ENCODE measurements at regions not wholly inside any gene's neighbourhood (a gene's known extent, or its start where the extent isn't known, plus 50 kb on each side); places are given as distances from the start of the nearest gene placed in this dataset.
"Not testable (repeated sequence)": the region's sequence is repeated elsewhere in the genome, so short reads cannot be mapped to it uniquely, and the experiment has no call there.

DNA sequence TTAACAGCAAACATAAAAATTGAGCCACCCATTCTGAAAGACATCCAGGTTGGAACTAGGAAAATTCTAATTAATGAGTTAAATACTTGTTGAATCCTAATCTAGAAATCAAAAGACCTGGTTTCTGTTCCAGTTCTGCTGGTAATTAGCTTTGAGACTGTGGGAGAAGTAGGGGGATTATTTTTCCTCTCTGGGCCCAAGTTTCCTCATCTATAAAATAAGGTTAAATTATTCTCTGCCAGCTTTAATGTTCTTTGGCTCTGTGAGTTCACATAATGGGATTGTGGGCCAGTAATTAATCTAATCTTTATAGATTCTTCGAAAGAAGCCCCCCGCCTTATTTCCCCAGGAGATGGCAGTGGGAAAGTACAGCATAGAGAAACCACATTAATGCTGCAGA lies 104.6 kb downstream of the ENC1 start:
- Mint-ChIP-seq H3K4me3 (ENCODE audit: unreplicated experiment) (no peak overlapping the region), H3K27me3 (ENCODE audit: unreplicated experiment) (peaks cover 2% of the 10 kb centered on the region), H3K27ac (ENCODE audit: unreplicated experiment) (no peak overlapping the region), H3K36me3 (ENCODE audit: unreplicated experiment) (peaks cover 17% of the 10 kb centered on the region), H3K9me3 (ENCODE audit: unreplicated experiment) (peaks cover 3% of the 10 kb centered on the region), H3K4me1 (ENCODE audit: low read depth, unreplicated experiment) (peaks cover 3% of the 10 kb centered on the region)
- no peak for DNase-seq
- TF ChIP-seq, protein P1, sequence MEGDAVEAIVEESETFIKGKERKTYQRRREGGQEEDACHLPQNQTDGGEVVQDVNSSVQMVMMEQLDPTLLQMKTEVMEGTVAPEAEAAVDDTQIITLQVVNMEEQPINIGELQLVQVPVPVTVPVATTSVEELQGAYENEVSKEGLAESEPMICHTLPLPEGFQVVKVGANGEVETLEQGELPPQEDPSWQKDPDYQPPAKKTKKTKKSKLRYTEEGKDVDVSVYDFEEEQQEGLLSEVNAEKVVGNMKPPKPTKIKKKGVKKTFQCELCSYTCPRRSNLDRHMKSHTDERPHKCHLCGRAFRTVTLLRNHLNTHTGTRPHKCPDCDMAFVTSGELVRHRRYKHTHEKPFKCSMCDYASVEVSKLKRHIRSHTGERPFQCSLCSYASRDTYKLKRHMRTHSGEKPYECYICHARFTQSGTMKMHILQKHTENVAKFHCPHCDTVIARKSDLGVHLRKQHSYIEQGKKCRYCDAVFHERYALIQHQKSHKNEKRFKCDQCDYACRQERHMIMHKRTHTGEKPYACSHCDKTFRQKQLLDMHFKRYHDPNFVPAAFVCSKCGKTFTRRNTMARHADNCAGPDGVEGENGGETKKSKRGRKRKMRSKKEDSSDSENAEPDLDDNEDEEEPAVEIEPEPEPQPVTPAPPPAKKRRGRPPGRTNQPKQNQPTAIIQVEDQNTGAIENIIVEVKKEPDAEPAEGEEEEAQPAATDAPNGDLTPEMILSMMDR (IDR thresholded peaks at IDR 0.05; ENCODE audit: partially characterized antibody, unreplicated experiment), result no peak

DNA sequence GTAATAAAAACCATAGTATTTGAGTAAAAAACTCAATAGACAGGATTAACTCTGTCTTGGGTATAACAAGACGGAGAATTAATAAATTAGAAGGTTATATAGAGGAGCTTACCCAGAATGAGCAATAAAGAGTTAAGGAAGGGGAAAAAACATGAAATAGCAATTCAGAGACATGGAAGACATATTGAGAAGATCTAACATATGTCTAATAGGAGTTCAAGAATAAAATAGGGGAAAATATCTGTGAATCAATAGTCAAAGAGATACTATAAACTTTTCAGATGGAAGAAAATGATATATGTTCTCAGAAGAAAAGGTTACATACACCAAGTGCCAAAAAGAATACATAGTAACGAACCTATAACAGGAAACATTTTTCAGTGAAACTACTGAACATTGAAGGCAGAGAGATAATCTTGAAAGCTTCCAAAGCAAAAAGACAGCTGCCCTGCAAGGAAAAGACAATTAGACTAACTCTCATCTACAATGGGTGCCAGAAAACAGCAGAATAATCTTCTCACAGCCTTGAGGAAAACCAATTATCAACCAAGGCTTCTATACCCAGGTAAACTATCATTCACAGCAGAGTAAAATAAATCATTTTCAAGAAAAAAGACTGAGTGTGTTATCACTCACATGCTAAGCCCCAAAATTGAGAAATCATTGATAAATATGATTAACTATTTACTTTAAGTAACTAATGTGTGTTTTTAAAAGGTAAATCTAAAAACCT lies 106.0 kb downstream of the ENC1 start:
- TF ChIP-seq, protein P1 (IDR thresholded peaks at IDR 0.05; ENCODE audit: partially characterized antibody, unreplicated experiment), result no peak
- Mint-ChIP-seq H3K27me3 (ENCODE audit: unreplicated experiment) (peaks cover 2% of the 10 kb centered on the region), H3K4me3 (ENCODE audit: unreplicated experiment) (no peak overlapping the region), H3K27ac (ENCODE audit: unreplicated experiment) (no peak overlapping the region), H3K9me3 (ENCODE audit: unreplicated experiment) (peaks cover 3% of the 10 kb centered on the region), H3K4me1 (ENCODE audit: low read depth, unreplicated experiment) (peaks cover 3% of the 10 kb centered on the region), H3K36me3 (ENCODE audit: unreplicated experiment) (peaks cover 22% of the 10 kb centered on the region)
- DNase-seq, result no peak

DNA sequence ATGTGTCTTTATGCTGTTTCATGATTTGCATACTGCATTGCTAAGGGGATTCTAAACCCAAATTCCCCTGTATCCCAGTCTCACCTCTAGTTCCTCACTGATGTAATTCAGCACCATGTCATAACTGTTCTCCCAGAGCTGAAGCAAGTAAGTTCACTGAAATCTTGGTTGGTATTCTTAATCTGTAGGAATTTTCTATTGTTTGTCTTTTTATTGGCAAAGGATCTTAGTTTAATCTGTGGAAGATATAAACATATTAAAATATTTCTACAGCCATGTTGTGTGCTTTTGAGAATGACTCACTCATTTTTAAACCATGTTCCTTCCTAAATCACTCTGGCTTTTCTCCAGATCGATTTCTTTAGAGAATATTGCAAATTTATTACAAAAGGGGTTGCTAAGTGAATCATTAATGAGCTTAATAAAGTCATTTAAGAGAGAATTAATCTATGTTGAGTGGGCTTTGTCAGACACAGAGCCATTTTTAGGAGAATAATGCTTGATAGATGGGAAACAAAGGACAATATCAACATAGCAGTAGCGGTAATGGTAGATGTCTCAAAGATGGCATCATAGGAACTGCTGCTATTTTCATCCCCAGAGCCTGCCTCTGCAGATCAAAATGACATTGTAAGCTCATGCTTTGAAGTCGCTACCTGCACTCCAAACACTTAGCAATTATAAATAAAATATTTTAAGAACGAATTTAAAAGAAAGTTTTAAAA lies 110.0 kb downstream of the ENC1 start:
- Mint-ChIP-seq H3K36me3 (ENCODE audit: unreplicated experiment) (peaks cover 26% of the 10 kb centered on the region), H3K4me3 (ENCODE audit: unreplicated experiment) (no peak overlapping the region), H3K4me1 (ENCODE audit: low read depth, unreplicated experiment) (no peaks in the 10 kb centered on the region), H3K27ac (ENCODE audit: unreplicated experiment) (no peak overlapping the region), H3K27me3 (ENCODE audit: unreplicated experiment) (peaks cover 5% of the 10 kb centered on the region), H3K9me3 (ENCODE audit: unreplicated experiment) (peaks cover 3% of the 10 kb centered on the region)
- no peak for DNase-seq
- TF ChIP-seq, protein P1 (IDR thresholded peaks at IDR 0.05; ENCODE audit: partially characterized antibody, unreplicated experiment), result no peak

DNA sequence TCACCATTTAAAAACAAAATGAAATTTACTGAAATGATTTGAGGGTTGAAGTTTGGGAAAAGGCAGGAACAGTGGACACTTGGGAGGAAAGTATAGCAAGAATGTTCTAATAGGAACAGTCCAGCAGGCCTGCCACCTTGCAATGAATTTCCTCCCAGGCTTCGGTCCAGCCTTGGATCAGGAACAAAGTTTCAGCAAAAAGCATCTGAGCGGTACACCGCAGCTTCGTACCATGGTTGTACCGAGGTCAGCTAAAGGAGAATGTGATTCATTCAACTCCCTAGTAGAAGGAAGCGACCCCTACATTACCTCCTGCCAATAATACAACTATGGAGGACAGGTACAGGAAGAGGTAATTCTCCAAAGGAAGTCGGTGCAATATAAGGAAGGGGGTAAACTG lies 111.4 kb downstream of the ENC1 start:
- no peak for DNase-seq
- H3K27ac Mint-ChIP-seq (ENCODE audit: unreplicated experiment), result no peak overlapping the region
- peaks cover 2% of the 10 kb centered on the region for H3K9me3 Mint-ChIP-seq (ENCODE audit: unreplicated experiment)
- peaks cover 5% of the 10 kb centered on the region for H3K27me3 Mint-ChIP-seq (ENCODE audit: unreplicated experiment)
- TF ChIP-seq, protein P1 (IDR thresholded peaks at IDR 0.05; ENCODE audit: partially characterized antibody, unreplicated experiment), result no peak
- H3K4me3 Mint-ChIP-seq (ENCODE audit: unreplicated experiment), result no peak overlapping the region
- H3K4me1 Mint-ChIP-seq (ENCODE audit: low read depth, unreplicated experiment), result no peaks in the 10 kb centered on the region
- peaks cover 30% of the 10 kb centered on the region for H3K36me3 Mint-ChIP-seq (ENCODE audit: unreplicated experiment)

DNA sequence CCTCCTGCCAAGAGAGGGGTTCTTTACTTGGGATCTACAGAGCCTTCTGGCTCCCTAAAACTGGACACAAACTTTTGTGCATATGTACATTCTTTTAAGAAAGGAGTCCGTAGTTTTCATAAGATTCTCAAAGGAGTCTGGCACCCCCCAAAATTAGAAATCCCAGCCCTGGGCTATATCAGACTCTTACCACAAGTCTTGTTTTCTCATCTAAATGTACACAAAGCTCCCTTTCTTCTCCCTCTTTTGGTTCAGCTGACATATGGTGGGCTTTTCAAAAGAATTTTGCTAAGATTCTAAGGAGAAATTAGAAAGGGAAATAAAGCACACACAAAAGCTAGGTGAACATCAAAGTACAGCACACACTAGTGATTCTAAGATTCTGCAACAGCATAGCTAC lies 114.4 kb downstream of the ENC1 start:
- TF ChIP-seq, protein P1 (IDR thresholded peaks at IDR 0.05; ENCODE audit: partially characterized antibody, unreplicated experiment), result no peak
- peaks cover 13% of the 10 kb centered on the region for H3K9me3 Mint-ChIP-seq (ENCODE audit: unreplicated experiment)
- H3K36me3 Mint-ChIP-seq (ENCODE audit: unreplicated experiment), result peaks cover 38% of the 10 kb centered on the region
- no peak overlapping the region for H3K4me3 Mint-ChIP-seq (ENCODE audit: unreplicated experiment)
- H3K27me3 Mint-ChIP-seq (ENCODE audit: unreplicated experiment), result peaks cover 3% of the 10 kb centered on the region
- no peak for DNase-seq
- no peaks in the 10 kb centered on the region for H3K4me1 Mint-ChIP-seq (ENCODE audit: low read depth, unreplicated experiment)
- no peak overlapping the region for H3K27ac Mint-ChIP-seq (ENCODE audit: unreplicated experiment)

DNA sequence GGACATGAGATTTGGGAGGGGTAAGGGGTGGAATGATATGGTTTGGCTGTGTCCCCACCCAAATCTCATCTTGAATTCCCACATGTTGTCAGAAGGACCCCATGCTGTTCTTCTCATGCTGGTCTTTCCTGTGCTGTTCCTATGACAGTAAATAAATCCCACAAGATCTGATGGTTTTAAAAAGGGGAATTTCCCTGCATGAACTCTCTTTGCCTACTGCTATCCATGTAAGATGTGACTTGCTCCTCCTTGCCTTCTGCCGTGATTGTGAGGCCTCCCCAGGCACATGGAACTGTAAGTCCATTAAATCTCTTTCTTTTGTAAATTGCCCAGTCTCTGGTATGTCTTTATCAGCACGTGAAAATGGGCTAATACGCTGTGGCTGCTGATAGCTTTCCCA lies 115.8 kb downstream of the ENC1 start:
- peaks cover 34% of the 10 kb centered on the region for H3K36me3 Mint-ChIP-seq (ENCODE audit: unreplicated experiment)
- H3K27me3 Mint-ChIP-seq (ENCODE audit: unreplicated experiment); H3K27ac Mint-ChIP-seq (ENCODE audit: unreplicated experiment); H3K4me3 Mint-ChIP-seq (ENCODE audit: unreplicated experiment); DNase-seq; H3K4me1 Mint-ChIP-seq (ENCODE audit: low read depth, unreplicated experiment): not testable (repeated sequence)
- H3K9me3 Mint-ChIP-seq (ENCODE audit: unreplicated experiment), result peaks cover 13% of the 10 kb centered on the region

DNA sequence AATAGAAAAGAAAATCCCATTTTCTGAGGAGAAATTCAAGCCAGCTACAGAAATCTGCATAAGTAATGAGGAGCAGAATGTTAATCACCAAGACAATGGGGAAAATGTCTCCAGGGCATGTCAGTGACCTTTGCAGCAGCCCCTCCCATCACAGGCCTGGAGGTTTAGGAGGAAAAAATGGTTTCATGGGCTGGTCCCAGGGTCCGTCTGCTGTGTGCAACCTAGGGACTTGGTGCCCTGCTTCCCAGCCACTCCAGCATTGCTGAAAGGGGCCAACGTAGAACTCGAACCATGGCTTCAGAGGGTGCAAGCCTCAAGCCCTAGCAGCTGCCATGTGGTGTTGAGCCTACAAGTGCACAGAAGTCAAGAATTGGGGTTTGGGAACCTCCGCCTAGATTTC lies 116.8 kb downstream of the ENC1 start:
- not testable (repeated sequence) for DNase-seq; H3K27me3 Mint-ChIP-seq (ENCODE audit: unreplicated experiment); H3K4me1 Mint-ChIP-seq (ENCODE audit: low read depth, unreplicated experiment); H3K4me3 Mint-ChIP-seq (ENCODE audit: unreplicated experiment); H3K27ac Mint-ChIP-seq (ENCODE audit: unreplicated experiment)
- H3K9me3 Mint-ChIP-seq (ENCODE audit: unreplicated experiment), result peaks cover 13% of the 10 kb centered on the region
- peaks cover 33% of the 10 kb centered on the region for H3K36me3 Mint-ChIP-seq (ENCODE audit: unreplicated experiment)
